ENCODE measurements at regions not wholly inside any gene's neighbourhood (a gene's known extent, or its start where the extent isn't known, plus 50 kb on each side); places are given as distances from the start of the nearest gene placed in this dataset.

DNA sequence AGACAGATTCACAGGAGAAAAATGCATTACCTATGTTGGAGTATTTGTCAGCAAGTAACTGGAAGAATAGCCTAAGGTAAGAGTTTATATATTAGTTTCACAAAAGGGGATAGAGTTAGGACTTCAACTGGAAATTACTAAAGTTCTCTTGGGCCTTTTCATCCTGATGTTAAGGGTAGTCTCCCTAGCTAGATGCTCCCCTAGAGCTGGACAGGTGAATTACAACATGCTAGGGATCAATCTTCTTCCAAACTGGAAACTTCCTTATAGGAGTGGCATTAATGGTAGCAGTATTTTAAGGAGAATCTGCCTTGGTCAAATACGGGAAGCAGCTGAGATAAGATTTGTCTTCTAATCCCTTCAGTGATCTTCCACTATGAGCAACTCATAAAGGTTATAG, 632.8 kb upstream of the RAG2 start:
- H3K4me3 Mint-ChIP-seq (ENCODE audit: unreplicated experiment), result no peak overlapping the region
- H3K4me1 Mint-ChIP-seq (ENCODE audit: low read depth), result no peaks in the 10 kb centered on the region
- no peaks in the 10 kb centered on the region for H3K9me3 Mint-ChIP-seq (ENCODE audit: low read depth)
- no peaks in the 10 kb centered on the region for H3K36me3 Mint-ChIP-seq (ENCODE audit: low read depth)
- TF ChIP-seq, protein P1, sequence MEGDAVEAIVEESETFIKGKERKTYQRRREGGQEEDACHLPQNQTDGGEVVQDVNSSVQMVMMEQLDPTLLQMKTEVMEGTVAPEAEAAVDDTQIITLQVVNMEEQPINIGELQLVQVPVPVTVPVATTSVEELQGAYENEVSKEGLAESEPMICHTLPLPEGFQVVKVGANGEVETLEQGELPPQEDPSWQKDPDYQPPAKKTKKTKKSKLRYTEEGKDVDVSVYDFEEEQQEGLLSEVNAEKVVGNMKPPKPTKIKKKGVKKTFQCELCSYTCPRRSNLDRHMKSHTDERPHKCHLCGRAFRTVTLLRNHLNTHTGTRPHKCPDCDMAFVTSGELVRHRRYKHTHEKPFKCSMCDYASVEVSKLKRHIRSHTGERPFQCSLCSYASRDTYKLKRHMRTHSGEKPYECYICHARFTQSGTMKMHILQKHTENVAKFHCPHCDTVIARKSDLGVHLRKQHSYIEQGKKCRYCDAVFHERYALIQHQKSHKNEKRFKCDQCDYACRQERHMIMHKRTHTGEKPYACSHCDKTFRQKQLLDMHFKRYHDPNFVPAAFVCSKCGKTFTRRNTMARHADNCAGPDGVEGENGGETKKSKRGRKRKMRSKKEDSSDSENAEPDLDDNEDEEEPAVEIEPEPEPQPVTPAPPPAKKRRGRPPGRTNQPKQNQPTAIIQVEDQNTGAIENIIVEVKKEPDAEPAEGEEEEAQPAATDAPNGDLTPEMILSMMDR (IDR thresholded peaks at IDR 0.05), result no peak
- no peak overlapping the region for H3K27ac Mint-ChIP-seq (ENCODE audit: unreplicated experiment)
- no peak for DNase-seq (ENCODE audit: low spot score)
- H3K27me3 Mint-ChIP-seq (ENCODE audit: low read depth), result peaks cover 2% of the 10 kb centered on the region

DNA sequence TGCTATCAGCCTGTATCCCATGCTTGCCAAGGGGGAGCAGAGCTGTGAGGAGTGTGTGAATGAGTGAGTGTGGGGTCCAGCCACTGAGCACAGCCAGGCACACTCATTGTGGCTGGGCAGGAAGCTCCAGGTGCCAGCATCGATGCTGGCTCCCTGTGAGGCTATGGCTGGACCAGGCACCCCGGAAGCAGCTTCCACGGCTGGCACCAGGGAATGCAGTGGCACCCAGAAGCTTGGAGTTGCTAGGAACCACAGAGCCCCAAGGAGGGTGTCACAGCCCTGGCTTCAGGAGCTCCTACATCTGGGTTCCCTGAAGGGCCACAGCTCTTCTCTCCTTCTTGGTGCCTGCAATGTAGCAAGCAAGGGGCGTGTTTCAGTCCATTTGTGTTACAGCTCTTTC, 625.9 kb upstream of the RAG2 start:
- TF ChIP-seq, protein P1 (IDR thresholded peaks at IDR 0.05), result no peak
- Mint-ChIP-seq H3K4me1 (ENCODE audit: low read depth) (no peaks in the 10 kb centered on the region), H3K27me3 (ENCODE audit: low read depth) (peaks cover 2% of the 10 kb centered on the region), H3K9me3 (ENCODE audit: low read depth) (no peaks in the 10 kb centered on the region), H3K4me3 (ENCODE audit: unreplicated experiment) (no peak overlapping the region), H3K36me3 (ENCODE audit: low read depth) (no peaks in the 10 kb centered on the region), H3K27ac (ENCODE audit: unreplicated experiment) (no peak overlapping the region)
- DNase-seq (ENCODE audit: low spot score), result no peak

DNA sequence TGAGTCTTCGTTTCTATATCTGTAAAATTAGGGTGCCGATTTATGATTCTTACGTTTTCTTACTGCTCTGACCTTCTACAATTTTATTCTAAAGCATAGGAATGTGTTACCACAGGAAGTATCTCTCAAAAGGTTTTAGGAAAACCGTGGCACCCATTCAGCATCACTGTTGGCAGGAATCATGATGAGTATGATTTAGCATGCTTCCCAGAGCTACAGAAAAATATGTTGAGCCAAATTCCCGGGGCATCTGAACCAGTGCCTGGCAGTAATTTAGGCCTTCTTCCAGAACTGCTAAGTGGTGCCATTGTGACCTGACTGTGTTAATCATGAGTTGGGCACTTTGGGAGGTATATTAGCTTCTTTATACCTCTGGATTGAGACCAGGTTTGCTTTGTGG, 605.0 kb upstream of the RAG2 start:
- Mint-ChIP-seq H3K36me3 (ENCODE audit: low read depth) (no peaks in the 10 kb centered on the region), H3K4me3 (ENCODE audit: unreplicated experiment) (no peak overlapping the region), H3K9me3 (ENCODE audit: low read depth) (peaks cover 27% of the 10 kb centered on the region), H3K27me3 (ENCODE audit: low read depth) (no peaks in the 10 kb centered on the region), H3K27ac (ENCODE audit: unreplicated experiment) (no peak overlapping the region), H3K4me1 (ENCODE audit: low read depth) (no peaks in the 10 kb centered on the region)
- DNase-seq (ENCODE audit: low spot score), result no peak
- TF ChIP-seq, protein P1 (IDR thresholded peaks at IDR 0.05), result no peak

DNA sequence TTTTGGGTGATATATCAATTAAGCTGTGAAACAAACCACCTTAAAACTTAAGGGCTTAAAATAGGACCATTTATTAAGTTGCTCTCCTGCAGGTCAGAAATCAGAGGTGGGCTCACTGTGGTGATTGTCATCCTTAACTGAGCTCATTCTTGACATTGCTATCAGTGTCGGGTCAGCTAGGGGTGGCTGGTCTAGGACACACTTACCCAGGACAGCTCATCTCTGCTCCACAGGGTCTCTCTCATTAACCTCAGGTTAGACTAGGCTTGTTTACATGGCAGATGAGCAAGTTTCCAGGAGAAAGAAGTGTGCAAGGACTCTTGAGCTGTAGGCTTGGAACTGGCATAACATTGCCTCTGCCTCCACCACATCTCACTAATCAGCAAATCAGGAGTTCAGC, 601.0 kb upstream of the RAG2 start:
- TF ChIP-seq, protein P1 (IDR thresholded peaks at IDR 0.05), result no peak
- H3K4me3 Mint-ChIP-seq (ENCODE audit: unreplicated experiment), result no peak overlapping the region
- H3K4me1 Mint-ChIP-seq (ENCODE audit: low read depth), result no peaks in the 10 kb centered on the region
- H3K36me3 Mint-ChIP-seq (ENCODE audit: low read depth), result no peaks in the 10 kb centered on the region
- H3K9me3 Mint-ChIP-seq (ENCODE audit: low read depth), result peaks cover 4% of the 10 kb centered on the region
- DNase-seq (ENCODE audit: low spot score), result no peak
- H3K27ac Mint-ChIP-seq (ENCODE audit: unreplicated experiment), result no peak overlapping the region
- H3K27me3 Mint-ChIP-seq (ENCODE audit: low read depth), result no peaks in the 10 kb centered on the region

DNA sequence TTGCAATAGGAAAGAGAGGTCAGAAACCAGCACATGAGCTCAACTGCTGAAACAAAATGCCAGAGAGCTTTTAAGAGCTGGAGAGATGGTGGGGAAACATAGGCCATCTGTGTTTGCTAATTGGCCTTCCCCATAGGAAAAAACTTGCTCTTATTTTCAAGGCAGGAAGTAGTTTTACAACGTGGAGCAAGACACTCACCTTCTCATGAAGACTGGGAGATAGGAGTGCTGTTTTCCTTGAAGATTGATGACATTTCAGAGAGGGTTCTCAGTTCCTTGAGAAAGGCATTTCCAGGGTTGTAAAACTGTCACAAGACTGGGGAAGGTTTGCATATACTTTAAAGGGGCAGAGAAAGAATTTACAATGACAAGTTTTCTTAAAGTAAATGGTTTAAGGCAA, 586.3 kb upstream of the RAG2 start:
- TF ChIP-seq, protein P1 (IDR thresholded peaks at IDR 0.05), result no peak
- H3K36me3 Mint-ChIP-seq (ENCODE audit: low read depth), result no peaks in the 10 kb centered on the region
- peaks cover 2% of the 10 kb centered on the region for H3K27me3 Mint-ChIP-seq (ENCODE audit: low read depth)
- no peak overlapping the region for H3K4me3 Mint-ChIP-seq (ENCODE audit: unreplicated experiment)
- H3K9me3 Mint-ChIP-seq (ENCODE audit: low read depth), result peaks cover 2% of the 10 kb centered on the region
- H3K4me1 Mint-ChIP-seq (ENCODE audit: low read depth), result no peaks in the 10 kb centered on the region
- DNase-seq (ENCODE audit: low spot score), result no peak
- no peak overlapping the region for H3K27ac Mint-ChIP-seq (ENCODE audit: unreplicated experiment)

Data from chondrocyte (in vitro differentiated cells).